HUES64 (cell line): ENCODE measurements at regions not wholly inside any gene's neighbourhood (a gene's known extent, or its start where the extent isn't known, plus 50 kb on each side); places are given as distances from the start of the nearest gene placed in this dataset.
"Not testable (repeated sequence)": the region's sequence is repeated elsewhere in the genome, so short reads cannot be mapped to it uniquely, and the experiment has no call there.

Source experiments
- H3K27ac ChIP-seq: 2 replicates; pipeline ENCODE4 v1.7.0; 2013; ENCODE audit warnings: low read depth, low read length, inconsistent platforms
- H3K27me3 ChIP-seq: 2 replicates; pipeline ENCODE4 v1.6.1; 2013; ENCODE audit warnings: mild to moderate bottlenecking, low read length; ENCODE audit not compliant: insufficient read depth
- H3K36me3 ChIP-seq: 2 replicates; pipeline ENCODE4 v1.6.1; 2013; ENCODE audit warnings: mild to moderate bottlenecking, low read length; ENCODE audit not compliant: insufficient read depth
- H3K4me1 ChIP-seq: 2 replicates; pipeline ENCODE4 v1.6.1; 2013; ENCODE audit warnings: mild to moderate bottlenecking, low read length, moderate library complexity; ENCODE audit not compliant: insufficient read depth
- H3K4me3 ChIP-seq: 2 replicates; pipeline ENCODE4 v1.5.1; 2013; ENCODE audit warnings: mild to moderate bottlenecking, low read length, moderate library complexity
- H3K9ac ChIP-seq: 2 replicates; pipeline ENCODE4 v1.6.1; 2013; ENCODE audit warnings: mild to moderate bottlenecking, low read depth, low read length
- H3K9me3 ChIP-seq: 2 replicates; pipeline ENCODE4 v1.6.1; 2013; ENCODE audit warnings: low read depth, low read length; ENCODE audit not compliant: insufficient read depth
- WGBS: fragments of 150-250, 120-280 bp; methylation state at CpG from one replicate; pipeline ENCODE4 v1.1.7; 2013; ENCODE audit warnings: missing lambda C conversion rate; 5-methylcytosine and 5-hydroxymethylcytosine counted together

DNA sequence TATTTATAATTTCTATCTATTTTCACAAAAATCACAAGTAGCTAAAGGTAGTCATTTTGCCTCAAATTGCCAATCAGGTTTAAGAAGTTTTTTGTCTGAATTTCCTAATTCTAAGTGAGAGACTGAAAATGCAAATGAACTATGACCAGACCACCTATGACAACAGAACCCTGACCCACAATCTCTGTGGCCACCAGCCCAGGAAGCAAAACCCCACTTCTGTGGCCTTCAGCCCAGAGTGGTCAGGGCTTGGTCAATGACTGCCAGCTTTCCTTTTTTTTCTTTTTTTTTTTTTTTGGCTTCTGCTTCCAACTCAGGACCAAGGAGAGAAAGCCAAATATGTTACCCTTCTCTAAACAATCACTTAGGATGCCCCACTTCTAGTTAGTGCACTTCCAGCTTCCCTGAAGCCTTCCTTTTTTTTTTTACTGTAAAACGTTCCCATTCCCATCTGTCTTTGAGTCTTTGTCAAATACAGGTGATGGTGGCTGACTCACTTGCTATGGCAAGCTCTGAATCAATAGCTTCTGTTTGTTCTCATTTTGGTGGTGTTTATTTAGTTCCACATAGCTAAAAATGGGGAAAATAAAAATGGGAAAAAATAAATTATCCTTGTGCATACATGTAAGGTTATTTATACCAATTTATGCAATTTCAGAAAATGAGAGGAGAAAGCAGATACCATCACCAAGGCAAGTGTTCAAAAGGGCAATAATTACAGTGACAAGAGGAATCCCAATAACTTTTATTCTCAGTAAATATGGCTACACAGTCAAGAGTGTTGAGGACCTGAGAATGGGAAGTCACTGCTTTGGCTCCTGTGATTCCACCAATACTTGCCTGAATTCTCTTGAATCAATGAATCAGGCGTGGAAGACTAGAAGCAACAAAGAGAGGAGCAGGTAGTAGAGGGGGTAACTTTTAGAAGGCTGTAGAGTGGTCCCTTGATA lies 170.3 kb upstream of the PDE7B start:
- no peak overlapping the region for H3K4me3 ChIP-seq
- H3K27me3 ChIP-seq = no peaks in the 10 kb centered on the region
- no peak overlapping the region for H3K9ac ChIP-seq
- H3K9me3 ChIP-seq = no peaks in the 10 kb centered on the region
- no peaks in the 10 kb centered on the region for H3K36me3 ChIP-seq
- 57% methylated on average over 2 of the region's 2 CpGs for WGBS
- H3K4me1 ChIP-seq = no peaks in the 10 kb centered on the region
- no peak overlapping the region for H3K27ac ChIP-seq

DNA sequence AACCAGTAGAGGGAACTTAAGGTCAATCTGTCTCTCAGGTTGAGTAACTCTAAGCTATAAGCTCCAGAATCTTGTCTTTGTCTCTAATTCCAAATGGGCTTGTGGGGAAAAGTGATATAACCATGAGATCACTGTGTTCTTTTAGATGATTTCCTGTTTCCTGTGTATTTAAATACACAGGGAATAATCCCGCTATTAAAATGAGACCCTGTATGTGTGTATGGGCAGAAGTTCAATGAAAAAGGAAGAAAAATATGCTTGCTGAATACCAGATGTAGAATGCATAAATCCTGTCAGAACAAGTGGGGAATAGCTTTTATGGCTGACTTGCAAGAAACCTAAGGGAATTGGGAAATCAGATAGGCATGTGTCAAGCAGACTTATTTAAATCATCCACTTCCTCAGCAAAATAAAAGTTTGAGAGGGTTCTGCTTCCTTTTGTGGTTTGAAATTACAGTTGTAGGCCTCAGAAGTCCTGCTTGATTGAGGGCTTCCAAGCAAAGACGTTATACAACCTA lies 164.7 kb upstream of the PDE7B start:
- Histone ChIP-seq H3K36me3 (no peaks in the 10 kb centered on the region), H3K4me1 (no peaks in the 10 kb centered on the region), H3K9ac (no peak overlapping the region), H3K9me3 (no peaks in the 10 kb centered on the region), H3K4me3 (no peak overlapping the region), H3K27ac (no peak overlapping the region), H3K27me3 (no peaks in the 10 kb centered on the region)
- 95% methylated on average over 2 of the region's 2 CpGs for WGBS

DNA sequence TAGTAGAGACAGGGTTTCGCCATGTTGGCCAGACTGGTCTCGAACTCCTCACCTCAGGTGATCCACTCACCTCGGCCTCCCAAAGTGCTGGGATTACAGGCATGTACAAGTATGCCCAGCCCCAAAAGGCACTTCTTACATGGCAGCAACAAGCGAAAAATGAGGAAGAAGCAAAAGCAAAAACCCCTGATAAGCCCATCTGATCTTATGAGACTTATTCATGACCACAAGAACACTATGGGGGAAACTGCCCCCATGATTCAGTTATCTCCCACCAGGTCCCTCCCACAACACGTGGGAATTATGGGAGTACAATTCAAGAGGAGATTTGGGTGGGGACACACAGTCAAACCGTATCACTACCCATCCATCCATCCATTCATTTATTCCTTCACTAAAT lies 163.0 kb upstream of the PDE7B start:
- not testable (repeated sequence) for H3K4me1 ChIP-seq, H3K9me3 ChIP-seq, H3K36me3 ChIP-seq, H3K27ac ChIP-seq, H3K9ac ChIP-seq, H3K27me3 ChIP-seq, H3K4me3 ChIP-seq
- WGBS = 91% methylated on average over 5 of the region's 6 CpGs

DNA sequence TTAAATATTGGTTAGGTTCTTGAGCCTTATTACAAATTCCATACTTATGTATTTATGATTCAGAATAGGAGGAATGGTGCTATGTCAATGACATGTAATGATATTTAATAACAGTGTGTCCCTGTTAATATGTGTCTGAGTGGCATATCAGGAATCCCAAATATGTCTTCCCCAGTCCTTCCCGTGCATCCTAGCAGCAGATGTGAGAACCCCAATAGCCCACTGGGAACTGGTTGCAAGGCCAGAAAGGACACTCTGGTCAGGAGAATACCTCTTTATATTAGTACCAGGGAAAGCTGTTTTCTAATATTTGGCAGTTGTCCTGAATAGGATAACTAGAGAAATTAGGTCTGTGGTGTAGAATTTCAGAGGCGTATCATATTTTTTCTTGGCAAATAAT lies 159.1 kb upstream of the PDE7B start:
- no peak overlapping the region for H3K27ac ChIP-seq
- H3K9me3 ChIP-seq = no peaks in the 10 kb centered on the region
- no peaks in the 10 kb centered on the region for H3K27me3 ChIP-seq
- no peaks in the 10 kb centered on the region for H3K36me3 ChIP-seq
- no peaks in the 10 kb centered on the region for H3K4me1 ChIP-seq
- 100% methylated on average over 2 of the region's 2 CpGs for WGBS
- no peak overlapping the region for H3K4me3 ChIP-seq
- no peak overlapping the region for H3K9ac ChIP-seq

DNA sequence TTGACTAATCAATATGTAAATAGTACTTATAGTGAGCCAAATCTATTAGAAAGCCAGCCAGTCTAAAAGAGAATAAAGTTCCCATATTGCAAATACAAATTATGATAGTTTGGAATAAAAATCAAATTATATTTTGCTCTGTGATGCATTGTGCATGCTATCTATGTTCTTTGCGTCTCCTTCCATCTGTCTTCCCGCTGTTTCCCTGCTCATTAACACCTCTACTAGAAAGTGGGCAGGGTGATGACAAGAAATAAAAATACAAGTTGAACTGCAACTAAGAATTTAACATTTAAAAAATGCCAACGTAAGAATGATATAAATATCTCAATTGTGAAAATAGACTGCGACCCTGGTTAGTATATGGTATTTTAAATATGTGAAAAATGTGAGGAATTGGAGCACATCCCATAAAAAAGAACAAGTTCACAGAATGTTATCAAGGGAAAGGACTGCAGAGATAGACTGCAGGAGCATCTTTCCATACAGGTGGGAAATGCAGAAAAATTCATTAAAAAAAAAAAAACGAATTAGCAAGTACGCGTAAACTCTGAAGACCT lies 157.6 kb upstream of the PDE7B start:
- no peak overlapping the region for H3K27ac ChIP-seq
- no peaks in the 10 kb centered on the region for H3K36me3 ChIP-seq
- H3K4me3 ChIP-seq = no peak overlapping the region
- H3K9ac ChIP-seq = no peak overlapping the region
- no peaks in the 10 kb centered on the region for H3K4me1 ChIP-seq
- no peaks in the 10 kb centered on the region for H3K9me3 ChIP-seq
- WGBS = 98% methylated on average over 4 of the region's 7 CpGs
- H3K27me3 ChIP-seq = no peaks in the 10 kb centered on the region

DNA sequence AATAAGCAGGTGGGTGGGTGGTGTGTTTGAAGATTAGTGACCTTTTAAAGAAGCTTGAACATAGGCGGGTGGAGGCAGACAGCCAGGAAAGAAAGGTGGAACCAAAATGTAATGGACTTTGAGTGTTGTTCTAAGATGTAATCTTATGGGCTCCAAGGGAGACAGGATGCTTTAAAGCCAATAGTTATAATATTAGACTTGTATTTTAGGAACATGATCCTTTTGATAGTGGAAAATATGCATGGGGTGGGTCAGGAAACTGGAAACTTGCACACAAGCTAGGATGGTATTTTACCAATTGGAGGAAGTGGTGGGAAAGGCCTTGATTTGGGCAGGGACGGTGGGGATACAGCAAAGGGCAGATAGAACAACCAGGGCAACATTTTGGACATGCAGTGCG lies 151.8 kb upstream of the PDE7B start:
- Histone ChIP-seq H3K4me3 (no peak overlapping the region), H3K36me3 (no peaks in the 10 kb centered on the region), H3K9ac (no peak overlapping the region), H3K27me3 (no peaks in the 10 kb centered on the region), H3K27ac (no peak overlapping the region), H3K4me1 (no peaks in the 10 kb centered on the region), H3K9me3 (no peaks in the 10 kb centered on the region)
- 90% methylated on average over 3 of the region's 3 CpGs for WGBS

DNA sequence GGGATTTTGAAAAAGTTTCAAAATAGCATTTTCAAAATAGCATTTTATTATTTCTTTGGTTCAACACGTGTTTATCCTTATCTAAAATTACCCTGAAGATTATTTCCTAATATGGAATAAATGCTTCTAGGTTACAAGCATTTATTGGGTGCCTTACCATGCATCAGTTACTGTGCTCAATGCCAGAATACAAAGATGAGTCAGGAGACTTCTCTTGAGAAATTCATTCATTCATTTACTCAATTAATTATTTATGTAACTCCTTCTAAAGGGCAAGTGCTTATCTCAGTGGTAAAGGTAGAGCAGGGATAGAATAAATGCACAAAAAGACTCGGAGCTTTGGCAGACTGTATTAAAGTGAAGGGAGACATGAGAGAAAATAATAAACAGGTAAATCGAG lies 150.1 kb upstream of the PDE7B start:
- Histone ChIP-seq H3K36me3 (no peaks in the 10 kb centered on the region), H3K27ac (no peak overlapping the region), H3K9ac (no peak overlapping the region), H3K9me3 (no peaks in the 10 kb centered on the region), H3K4me1 (no peaks in the 10 kb centered on the region), H3K4me3 (no peak overlapping the region), H3K27me3 (no peaks in the 10 kb centered on the region)
- WGBS = 93% methylated on average over 2 of the region's 3 CpGs

DNA sequence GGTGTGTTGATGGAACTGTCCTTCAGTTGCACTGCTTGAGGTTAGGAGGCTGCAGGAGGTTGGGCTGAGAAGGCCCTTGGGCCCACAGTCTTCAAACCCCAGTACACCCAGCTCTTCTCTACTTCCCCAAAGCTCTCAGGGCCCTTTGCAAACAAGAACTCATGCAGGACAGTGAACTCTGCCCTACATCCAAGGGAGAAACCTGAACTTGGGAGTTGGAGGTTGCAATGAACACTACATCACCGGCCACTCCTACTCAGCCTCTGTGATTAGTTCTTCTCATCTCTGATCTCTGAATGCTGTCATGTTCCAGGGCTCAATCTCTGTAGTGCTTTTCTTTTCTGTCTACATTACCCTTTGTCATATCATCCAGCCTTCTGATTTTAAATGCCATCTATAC lies 148.5 kb upstream of the PDE7B start:
- H3K27ac ChIP-seq = no peak overlapping the region

DNA sequence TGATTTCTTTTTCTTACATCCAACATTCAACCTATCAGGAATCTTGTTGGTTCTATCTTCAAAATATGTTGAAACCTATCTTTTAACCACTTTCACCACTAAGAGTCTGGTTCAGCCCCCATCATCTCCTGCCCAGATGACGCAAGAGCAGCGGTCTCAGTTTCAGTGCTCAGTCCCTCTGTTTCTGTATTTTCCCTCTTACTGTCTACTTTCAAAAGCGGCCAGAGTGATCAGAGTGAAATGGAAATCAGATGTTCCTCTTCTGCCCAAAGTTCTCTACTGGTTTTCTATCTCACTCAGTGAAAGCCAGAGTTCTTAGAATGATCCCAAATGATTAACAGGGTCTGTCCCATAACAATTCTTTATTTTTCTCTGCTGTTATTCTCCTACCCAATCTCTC lies 147.9 kb upstream of the PDE7B start:
- Histone ChIP-seq H3K4me3 (no peak overlapping the region), H3K9ac (no peak overlapping the region), H3K27me3 (no peaks in the 10 kb centered on the region), H3K36me3 (no peaks in the 10 kb centered on the region), H3K9me3 (no peaks in the 10 kb centered on the region), H3K27ac (no peak overlapping the region), H3K4me1 (no peaks in the 10 kb centered on the region)
- WGBS = 95% methylated on average over 3 of the region's 3 CpGs

More for the DNA sequence above, 148.5 kb upstream of the PDE7B start:
- H3K27me3 ChIP-seq = no peaks in the 10 kb centered on the region
- no peaks in the 10 kb centered on the region for H3K9me3 ChIP-seq
- whole genome bisulfite sequencing = 86% methylated on average over 1 of the region's 1 CpG
- no peak overlapping the region for H3K4me3 ChIP-seq
- no peak overlapping the region for H3K9ac ChIP-seq
- H3K4me1 ChIP-seq = no peaks in the 10 kb centered on the region
- H3K36me3 ChIP-seq = no peaks in the 10 kb centered on the region

DNA sequence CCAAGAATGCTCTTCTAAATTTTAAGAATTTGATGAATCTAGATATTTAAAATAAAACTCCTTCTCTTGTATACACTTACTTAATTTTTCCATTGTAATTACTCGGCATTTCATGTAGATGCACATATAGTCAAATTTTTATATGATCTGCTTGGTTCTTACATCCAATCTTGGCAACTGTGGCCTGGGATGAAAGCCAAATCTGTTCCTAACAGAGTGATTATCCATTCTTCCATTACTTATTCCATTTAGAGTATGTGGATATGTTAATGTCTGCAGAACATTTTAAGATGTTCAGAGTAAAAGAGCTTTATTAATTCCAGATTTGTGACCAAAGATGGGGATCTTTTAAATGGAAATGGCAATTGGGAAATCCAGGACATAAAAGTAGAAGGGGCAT lies 144.1 kb upstream of the PDE7B start:
- H3K4me1 ChIP-seq = no peaks in the 10 kb centered on the region
- no peak overlapping the region for H3K4me3 ChIP-seq
- H3K27ac ChIP-seq = no peak overlapping the region
- no peaks in the 10 kb centered on the region for H3K9me3 ChIP-seq
- H3K36me3 ChIP-seq = no peaks in the 10 kb centered on the region
- no peaks in the 10 kb centered on the region for H3K27me3 ChIP-seq
- no CpG with 5 or more reads among the region's 1 CpG for WGBS
- H3K9ac ChIP-seq = no peak overlapping the region

DNA sequence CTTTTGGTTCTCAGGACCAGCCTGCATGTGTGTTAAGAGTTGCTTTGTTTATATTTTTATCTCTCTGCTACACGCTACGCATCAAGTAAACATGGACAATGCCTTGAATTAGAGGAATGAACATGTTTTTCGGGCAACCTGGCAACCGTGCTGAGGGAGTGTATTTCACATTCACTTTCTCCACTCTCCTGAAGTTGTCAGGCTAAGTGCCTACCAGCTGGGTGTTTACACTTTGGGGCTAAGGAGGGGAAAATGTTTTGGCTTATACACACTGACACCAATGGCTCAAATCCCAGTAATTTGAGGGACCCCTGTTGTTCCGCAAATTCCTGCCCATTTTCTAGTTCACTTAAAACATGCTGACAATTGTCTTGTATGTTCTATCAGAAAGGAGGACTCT lies 141.5 kb upstream of the PDE7B start:
- Histone ChIP-seq H3K27me3 (no peaks in the 10 kb centered on the region), H3K4me1 (no peaks in the 10 kb centered on the region), H3K36me3 (no peaks in the 10 kb centered on the region), H3K9ac (no peak overlapping the region), H3K27ac (no peak overlapping the region), H3K4me3 (no peak overlapping the region), H3K9me3 (no peaks in the 10 kb centered on the region)
- WGBS = 96% methylated on average over 4 of the region's 5 CpGs
